ENCODE measurements at regions not wholly inside any gene's neighbourhood (a gene's known extent, or its start where the extent isn't known, plus 50 kb on each side); places are given as distances from the start of the nearest gene placed in this dataset.

- no peak for DNase-seq
Measured at GRCh38 chrY:7968293-7968692, 1056.7 kb upstream of the AMELY start.

GRCh38 chrY:7966916-7967315 lies 1055.4 kb upstream of the AMELY start:
- no peak for DNase-seq

- DNase-seq = no peak
Measured at GRCh38 chrY:7963393-7963792, 1051.8 kb upstream of the AMELY start.

GRCh38 chrY:7962350-7962749 lies 1050.8 kb upstream of the AMELY start:
- no peak for DNase-seq

GRCh38 chrY:7961811-7962210 lies 1050.3 kb upstream of the AMELY start:
- DNase-seq = no peak

- DNase-seq = no peak
Measured at GRCh38 chrY:7957773-7958172, 1046.2 kb upstream of the AMELY start.

GRCh38 chrY:7951187-7951852 lies 1039.8 kb upstream of the AMELY start:
- DNase-seq = no peak

- DNase-seq = no peak
Measured at GRCh38 chrY:7944135-7944534, 1032.6 kb upstream of the AMELY start.

GRCh38 chrY:7942711-7943110 lies 1031.2 kb upstream of the AMELY start:
- DNase-seq = no peak

- no peak for DNase-seq
Measured at GRCh38 chrY:7941856-7942255, 1030.3 kb upstream of the AMELY start.

GRCh38 chrY:7938982-7939718 lies 1027.6 kb upstream of the AMELY start:
- DNase-seq = no peak

- DNase-seq = no peak
Measured at GRCh38 chrY:7936831-7937230, 1025.3 kb upstream of the AMELY start.

- DNase-seq = no peak
Measured at GRCh38 chrY:7936046-7936445, 1024.5 kb upstream of the AMELY start.

- no peak for DNase-seq
Measured at GRCh38 chrY:7935606-7936005, 1024.1 kb upstream of the AMELY start.

GRCh38 chrY:7932424-7932823 lies 1020.9 kb upstream of the AMELY start:
- no peak for DNase-seq

- no peak for DNase-seq
Measured at GRCh38 chrY:7929866-7930265, 1018.3 kb upstream of the AMELY start.

- no peak for DNase-seq
Measured at GRCh38 chrY:7924059-7924458, 1012.5 kb upstream of the AMELY start.

GRCh38 chrY:7923476-7924017 lies 1012.0 kb upstream of the AMELY start:
- no peak for DNase-seq

GRCh38 chrY:7920382-7920781 lies 1008.8 kb upstream of the AMELY start:
- no peak for DNase-seq

GRCh38 chrY:7888506-7888905 lies 977.0 kb upstream of the AMELY start:
- no peak for DNase-seq

- no peak for DNase-seq
Measured at GRCh38 chrY:7881696-7882095, 970.1 kb upstream of the AMELY start.

- DNase-seq = no peak
Measured at GRCh38 chrY:7879245-7879644, 967.7 kb upstream of the AMELY start.

GRCh38 chrY:7878719-7879118 lies 967.2 kb upstream of the AMELY start:
- no peak for DNase-seq

- DNase-seq = no peak
Measured at GRCh38 chrY:7877458-7877857, 965.9 kb upstream of the AMELY start.

- no peak for DNase-seq
Measured at GRCh38 chrY:7874080-7874479, 962.5 kb upstream of the AMELY start.

Data from stimulated activated CD4-positive, alpha-beta T cell treated with anti-CD3 and anti-CD28 coated beads, Interleukin-4, amount 100 ng/mL, for 4 hours (primary cell).